OCI-LY1 (cell line): ENCODE measurements at regions not wholly inside any gene's neighbourhood (a gene's known extent, or its start where the extent isn't known, plus 50 kb on each side); places are given as distances from the start of the nearest gene placed in this dataset.

Experiments
- H2AFZ ChIP-seq: fragments of 200-600 bp; sonication (generic), shearing (Covaris generic); 2 replicates; pipeline ENCODE4 v1.6.0; 2014; ENCODE audit warnings: antibody characterized with exemption, mild to moderate bottlenecking, low read length
- H3F3A ChIP-seq: fragments of 200-600 bp; sonication (generic), shearing (Covaris generic); 2 replicates; pipeline ENCODE4 v1.6.0; 2014; ENCODE audit warnings: mild to moderate bottlenecking, antibody characterized with exemption, low read length, moderate library complexity; ENCODE audit not compliant: insufficient read depth
- H3K27ac ChIP-seq: fragments of 200-600 bp; sonication (generic); 2 replicates; pipeline ENCODE4 v1.5.1; 2014; ENCODE audit warnings: low read length, mixed run types, mild to moderate bottlenecking, low read depth; ENCODE audit not compliant: poor library complexity, severe bottlenecking
- H3K27me3 ChIP-seq: fragments of 200-600 bp; sonication (generic); 2 replicates; pipeline ENCODE4 v1.6.0; 2014; ENCODE audit warnings: antibody characterized with exemption, mild to moderate bottlenecking, low read length, moderate library complexity; ENCODE audit not compliant: insufficient read depth
- H3K36me3 ChIP-seq: fragments of 200-600 bp; sonication (generic); 2 replicates; pipeline ENCODE4 v1.6.1; 2014; ENCODE audit warnings: mild to moderate bottlenecking, antibody characterized with exemption, low read length, moderate library complexity, mixed read lengths; ENCODE audit not compliant: insufficient read depth
- H3K4me1 ChIP-seq: fragments of 200-600 bp; sonication (generic); 2 replicates; pipeline ENCODE4 v1.5.1; 2014; ENCODE audit warnings: mild to moderate bottlenecking, low read length, moderate library complexity; ENCODE audit not compliant: insufficient read depth, severe bottlenecking
- H3K4me2 ChIP-seq: fragments of 200-600 bp; sonication (generic), shearing (Covaris generic); 2 replicates; pipeline ENCODE4 v1.6.1; 2014; ENCODE audit warnings: low read length
- H3K4me3 ChIP-seq: fragments of 200-600 bp; sonication (generic); 2 replicates; pipeline ENCODE4 v1.5.1; 2014; ENCODE audit warnings: low read length, low read depth, mild to moderate bottlenecking, mixed read lengths; ENCODE audit not compliant: poor library complexity, severe bottlenecking
- H3K79me2 ChIP-seq: fragments of 200-600 bp; shearing (Covaris generic); 2 replicates; pipeline ENCODE4 v1.6.1; 2016; ENCODE audit warnings: mixed run types, low read length, mixed read lengths; ENCODE audit not compliant: insufficient read depth
- H3K9ac ChIP-seq: fragments of 200-600 bp; sonication (generic), shearing (Covaris generic); 2 replicates; pipeline ENCODE4 v1.6.1; 2014; ENCODE audit warnings: mild to moderate bottlenecking, low read length, mixed read lengths
- H3K9me2 ChIP-seq: fragments of 200-600 bp; sonication (generic), shearing (Covaris generic); 2 replicates; pipeline ENCODE4 v1.6.1; 2014; ENCODE audit warnings: low read depth, mild to moderate bottlenecking, low read length, mixed read lengths
- H3K9me3 ChIP-seq: fragments of 200-600 bp; shearing (Covaris generic); 2 replicates; pipeline ENCODE4 v1.6.1; 2014; ENCODE audit warnings: low read length, mixed read lengths
- H4K20me1 ChIP-seq: fragments of 200-600 bp; sonication (generic), shearing (Covaris generic); 2 replicates; pipeline ENCODE4 v1.6.0; 2016; ENCODE audit warnings: mild to moderate bottlenecking, low read length; ENCODE audit not compliant: insufficient read depth
- CTCF ChIP-seq: fragments of 200-600 bp; sonication (generic), shearing (Covaris generic); IDR thresholded peaks from 2 replicates; pipeline ENCODE4 v1.5.1; 2017; ENCODE audit warnings: mild to moderate bottlenecking, antibody characterized with exemption, low read length, moderate library complexity, mixed read lengths
- EZH2 ChIP-seq: fragments of 200-600 bp; sonication (generic), shearing (Covaris generic); IDR thresholded peaks from 2 replicates; pipeline ENCODE4 v1.8.0; 2017; ENCODE audit warnings: borderline replicate concordance, mixed run types, mild to moderate bottlenecking, antibody characterized with exemption, low read length, moderate library complexity, mixed read lengths

- no peak for TF ChIP-seq EZH2
- no peak for TF ChIP-seq CTCF
- H3K9me2 ChIP-seq: no peaks in the 10 kb centered on the region
Observed at GRCh38 chr4:107122736-107123135, 86.6 kb upstream of the DKK2 start.

GRCh38 chr4:107120661-107121060 lies 84.5 kb upstream of the DKK2 start:
- Histone ChIP-seq H3K9ac (no peak overlapping the region), H3K4me2 (no peak overlapping the region), H3F3A (no peaks in the 10 kb centered on the region), H3K9me2 (no peaks in the 10 kb centered on the region), H3K27ac (no peak overlapping the region), H3K4me3 (no peak overlapping the region), H3K27me3 (no peaks in the 10 kb centered on the region), H3K36me3 (no peaks in the 10 kb centered on the region), H3K4me1 (no peaks in the 10 kb centered on the region), H2AFZ (no peak overlapping the region), H3K9me3 (no peaks in the 10 kb centered on the region), H3K79me2 (no peaks in the 10 kb centered on the region), H4K20me1 (no peaks in the 10 kb centered on the region)
- TF ChIP-seq CTCF: no peak
- no peak for TF ChIP-seq EZH2

More at GRCh38 chr4:107122736-107123135, 86.6 kb upstream of the DKK2 start:
- Histone ChIP-seq H3K4me2 (no peak overlapping the region), H4K20me1 (no peaks in the 10 kb centered on the region), H3K4me1 (no peaks in the 10 kb centered on the region), H3K9me3 (no peaks in the 10 kb centered on the region), H3K27me3 (no peaks in the 10 kb centered on the region), H2AFZ (no peak overlapping the region), H3K27ac (no peak overlapping the region), H3K4me3 (no peak overlapping the region), H3K9ac (no peak overlapping the region), H3F3A (no peaks in the 10 kb centered on the region), H3K36me3 (no peaks in the 10 kb centered on the region), H3K79me2 (no peaks in the 10 kb centered on the region)

GRCh38 chr4:107117726-107118125 lies 81.6 kb upstream of the DKK2 start:
- H3K79me2 ChIP-seq: no peaks in the 10 kb centered on the region
- H3K27me3 ChIP-seq: no peaks in the 10 kb centered on the region
- no peaks in the 10 kb centered on the region for H3F3A ChIP-seq
- H3K9ac ChIP-seq: no peak overlapping the region
- H3K27ac ChIP-seq: no peak overlapping the region
- TF ChIP-seq CTCF (no peak), EZH2 (no peak)
- H3K4me1 ChIP-seq: no peaks in the 10 kb centered on the region
- no peak overlapping the region for H2AFZ ChIP-seq
- H3K9me2 ChIP-seq: no peaks in the 10 kb centered on the region
- no peaks in the 10 kb centered on the region for H4K20me1 ChIP-seq
- H3K4me3 ChIP-seq: no peak overlapping the region
- H3K36me3 ChIP-seq: no peaks in the 10 kb centered on the region
- H3K9me3 ChIP-seq: no peaks in the 10 kb centered on the region
- H3K4me2 ChIP-seq: no peak overlapping the region
